ENCODE measurements at regions not wholly inside any gene's neighbourhood (a gene's known extent, or its start where the extent isn't known, plus 50 kb on each side); places are given as distances from the start of the nearest gene placed in this dataset.

DNA sequence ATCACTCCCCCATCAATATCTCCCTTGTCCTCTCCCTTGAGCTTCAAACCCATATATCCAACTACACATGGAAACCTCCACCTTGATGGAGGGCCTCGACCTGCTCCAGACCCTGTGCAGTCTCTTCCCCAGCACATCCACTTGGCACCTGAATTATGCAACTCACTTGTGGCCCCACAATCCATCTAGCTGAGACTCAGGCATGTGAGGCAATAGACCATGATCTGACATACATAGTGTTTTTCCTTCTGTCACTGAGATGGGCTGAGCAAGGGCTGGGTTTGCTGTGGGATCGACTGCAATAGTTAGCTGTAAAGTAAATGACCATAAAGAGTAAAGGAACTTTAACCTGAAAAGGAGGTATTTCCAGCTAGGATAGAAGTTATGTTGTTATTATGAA, 172.9 kb upstream of the RAD23B start:
- no peak for TF ChIP-seq POLR2A (IDR thresholded peaks at IDR 0.05)
- TF ChIP-seq, protein P1, sequence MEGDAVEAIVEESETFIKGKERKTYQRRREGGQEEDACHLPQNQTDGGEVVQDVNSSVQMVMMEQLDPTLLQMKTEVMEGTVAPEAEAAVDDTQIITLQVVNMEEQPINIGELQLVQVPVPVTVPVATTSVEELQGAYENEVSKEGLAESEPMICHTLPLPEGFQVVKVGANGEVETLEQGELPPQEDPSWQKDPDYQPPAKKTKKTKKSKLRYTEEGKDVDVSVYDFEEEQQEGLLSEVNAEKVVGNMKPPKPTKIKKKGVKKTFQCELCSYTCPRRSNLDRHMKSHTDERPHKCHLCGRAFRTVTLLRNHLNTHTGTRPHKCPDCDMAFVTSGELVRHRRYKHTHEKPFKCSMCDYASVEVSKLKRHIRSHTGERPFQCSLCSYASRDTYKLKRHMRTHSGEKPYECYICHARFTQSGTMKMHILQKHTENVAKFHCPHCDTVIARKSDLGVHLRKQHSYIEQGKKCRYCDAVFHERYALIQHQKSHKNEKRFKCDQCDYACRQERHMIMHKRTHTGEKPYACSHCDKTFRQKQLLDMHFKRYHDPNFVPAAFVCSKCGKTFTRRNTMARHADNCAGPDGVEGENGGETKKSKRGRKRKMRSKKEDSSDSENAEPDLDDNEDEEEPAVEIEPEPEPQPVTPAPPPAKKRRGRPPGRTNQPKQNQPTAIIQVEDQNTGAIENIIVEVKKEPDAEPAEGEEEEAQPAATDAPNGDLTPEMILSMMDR (IDR thresholded peaks at IDR 0.05), result no peak
